Vagina (tissue), 2 donors: ENCODE measurements at regions not wholly inside any gene's neighbourhood (a gene's known extent, or its start where the extent isn't known, plus 50 kb on each side); places are given as distances from the start of the nearest gene placed in this dataset.

Source experiments
- POLR2A ChIP-seq, 2 donors: fragments of 450-650 bp; IDR thresholded peaks; one replicate each; pipeline ENCODE4 v1.6.1; 2017; ENCODE audit warnings: antibody characterized with exemption in 2 of 2, mild to moderate bottlenecking in 2 of 2, moderate library complexity in 2 of 2
- TF ChIP-seq, protein P1 (sequence below), 3 experiments: fragments of 450-650 bp in 2 of 3; fragments of 200-600 bp in 1 of 3; sonication (generic) in 1 of 3; IDR thresholded peaks; one replicate each; pipeline ENCODE4 v1.5.1; 2017 to 2019; ENCODE audit warnings: antibody characterized with exemption in 3 of 3, mild to moderate bottlenecking in 2 of 3, moderate library complexity in 2 of 3

DNA sequence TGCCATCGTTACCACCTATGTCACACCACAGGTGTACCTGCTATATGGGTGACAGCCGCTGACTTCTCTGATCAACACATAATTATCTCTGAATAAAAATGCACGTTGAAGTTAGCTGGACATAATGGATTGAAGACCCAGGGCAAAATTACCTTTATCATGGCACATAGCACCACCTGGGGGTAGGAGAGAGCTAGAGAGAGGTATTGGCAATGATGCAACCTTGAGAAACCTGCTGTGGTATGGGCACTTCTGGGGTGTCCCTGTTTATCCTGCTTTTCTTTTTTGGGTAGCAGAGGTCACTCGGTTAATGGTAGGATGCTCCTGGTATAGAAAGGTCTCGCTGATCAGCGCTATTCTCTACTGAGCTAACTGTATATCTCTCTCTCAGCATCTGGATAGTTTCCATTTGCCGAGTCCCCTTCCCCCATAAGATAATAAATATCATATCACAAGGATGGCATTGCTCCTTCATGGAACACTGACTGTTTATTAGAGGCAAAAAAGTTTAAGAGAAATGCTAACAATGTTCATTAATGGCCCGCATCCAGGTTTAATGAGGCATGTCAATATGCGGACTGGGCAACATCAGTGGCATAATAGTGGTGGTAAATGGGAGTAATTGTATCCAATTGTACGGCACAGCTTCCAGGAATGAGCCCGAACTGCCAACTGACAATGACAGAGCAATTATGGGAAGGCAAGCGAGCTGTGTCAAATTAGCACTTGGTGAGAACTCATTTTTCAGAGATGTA is 323.1 kb downstream of the TFEC start:
- TF ChIP-seq, protein P1, sequence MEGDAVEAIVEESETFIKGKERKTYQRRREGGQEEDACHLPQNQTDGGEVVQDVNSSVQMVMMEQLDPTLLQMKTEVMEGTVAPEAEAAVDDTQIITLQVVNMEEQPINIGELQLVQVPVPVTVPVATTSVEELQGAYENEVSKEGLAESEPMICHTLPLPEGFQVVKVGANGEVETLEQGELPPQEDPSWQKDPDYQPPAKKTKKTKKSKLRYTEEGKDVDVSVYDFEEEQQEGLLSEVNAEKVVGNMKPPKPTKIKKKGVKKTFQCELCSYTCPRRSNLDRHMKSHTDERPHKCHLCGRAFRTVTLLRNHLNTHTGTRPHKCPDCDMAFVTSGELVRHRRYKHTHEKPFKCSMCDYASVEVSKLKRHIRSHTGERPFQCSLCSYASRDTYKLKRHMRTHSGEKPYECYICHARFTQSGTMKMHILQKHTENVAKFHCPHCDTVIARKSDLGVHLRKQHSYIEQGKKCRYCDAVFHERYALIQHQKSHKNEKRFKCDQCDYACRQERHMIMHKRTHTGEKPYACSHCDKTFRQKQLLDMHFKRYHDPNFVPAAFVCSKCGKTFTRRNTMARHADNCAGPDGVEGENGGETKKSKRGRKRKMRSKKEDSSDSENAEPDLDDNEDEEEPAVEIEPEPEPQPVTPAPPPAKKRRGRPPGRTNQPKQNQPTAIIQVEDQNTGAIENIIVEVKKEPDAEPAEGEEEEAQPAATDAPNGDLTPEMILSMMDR (IDR thresholded peaks at IDR 0.05): no peak
- TF ChIP-seq POLR2A (IDR thresholded peaks at IDR 0.05): no peak
